ENCODE measurements at regions not wholly inside any gene's neighbourhood (a gene's known extent, or its start where the extent isn't known, plus 50 kb on each side); places are given as distances from the start of the nearest gene placed in this dataset.

DNA sequence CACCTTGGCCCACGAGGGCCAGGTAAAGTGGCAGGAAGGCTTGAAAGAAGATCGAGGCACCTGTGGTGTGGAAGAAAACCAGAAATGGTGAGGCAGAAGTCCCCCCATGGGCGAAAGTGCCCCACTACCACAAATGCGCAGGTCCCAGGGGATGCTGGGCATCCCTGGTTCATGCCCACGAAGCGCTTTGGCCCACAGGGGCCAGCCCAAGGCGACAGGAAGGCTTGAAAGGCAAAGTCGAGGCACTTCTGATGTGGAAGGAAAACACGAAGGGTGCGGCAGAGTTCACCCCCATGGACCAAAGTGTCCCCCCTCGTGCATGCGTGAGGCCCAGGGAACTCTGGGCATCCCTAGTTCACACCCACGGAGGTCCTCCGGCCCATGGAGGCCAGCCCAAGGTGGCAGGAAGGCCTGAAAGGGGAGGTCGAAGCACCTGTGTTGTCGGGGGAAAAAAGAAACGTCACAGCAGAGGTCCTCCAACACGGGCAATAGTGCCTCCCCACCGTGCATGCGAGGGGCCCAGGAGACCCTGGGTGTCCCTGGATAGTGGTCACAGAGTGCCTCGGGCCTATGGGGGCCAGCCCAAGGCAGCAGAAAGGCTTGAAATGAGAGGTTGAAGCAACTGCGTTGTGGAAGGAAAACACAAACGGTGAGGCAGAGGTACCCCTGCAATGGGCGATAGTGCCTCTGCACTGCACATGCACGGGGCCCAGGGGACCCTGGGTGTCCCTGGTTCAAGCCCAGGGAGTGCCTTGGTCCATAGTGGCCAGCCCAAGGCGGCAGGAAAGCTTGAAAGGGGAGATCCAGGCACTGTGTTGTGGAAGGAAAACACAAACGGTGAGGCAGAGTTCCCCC is 373.9 kb downstream of the ALG10 start:
- Mint-ChIP-seq H3K36me3 (peaks cover 0 to 5% (median 0%) of the 10 kb centered on the region in 3 donors), H3K9me3 (peaks cover 0 to 23% (median 8%) of the 10 kb centered on the region in 5 donors), H3K27me3 (no peaks in the 10 kb centered on the region), H3K4me1 (no peaks in the 10 kb centered on the region), H3K4me3 (no peak overlapping the region), H3K27ac (peak overlapping the region in 1 of 8 donors; percentile 14)
- ChIA-PET POLR2A (no interaction called here), CTCF (no interaction called here)
- no peak overlapping the region for H3K27ac ChIP-seq (ENCODE audit: low read depth, low read length)
- no peaks in the 10 kb centered on the region for H3K9me3 ChIP-seq (ENCODE audit: low read length)
- H3K4me3 ChIP-seq (ENCODE audit: low read length) = no peak overlapping the region
- DNase-seq = peak in 1 of 5 donors; percentile 32
- H3K4me1 ChIP-seq (ENCODE audit: insufficient read depth, low read length) = no peaks in the 10 kb centered on the region
- H3K36me3 ChIP-seq (ENCODE audit: insufficient read depth, low read length) = no peaks in the 10 kb centered on the region
- H3K27me3 ChIP-seq (ENCODE audit: insufficient read depth, low read length, poor library complexity, severe bottlenecking) = no peaks in the 10 kb centered on the region

DNA sequence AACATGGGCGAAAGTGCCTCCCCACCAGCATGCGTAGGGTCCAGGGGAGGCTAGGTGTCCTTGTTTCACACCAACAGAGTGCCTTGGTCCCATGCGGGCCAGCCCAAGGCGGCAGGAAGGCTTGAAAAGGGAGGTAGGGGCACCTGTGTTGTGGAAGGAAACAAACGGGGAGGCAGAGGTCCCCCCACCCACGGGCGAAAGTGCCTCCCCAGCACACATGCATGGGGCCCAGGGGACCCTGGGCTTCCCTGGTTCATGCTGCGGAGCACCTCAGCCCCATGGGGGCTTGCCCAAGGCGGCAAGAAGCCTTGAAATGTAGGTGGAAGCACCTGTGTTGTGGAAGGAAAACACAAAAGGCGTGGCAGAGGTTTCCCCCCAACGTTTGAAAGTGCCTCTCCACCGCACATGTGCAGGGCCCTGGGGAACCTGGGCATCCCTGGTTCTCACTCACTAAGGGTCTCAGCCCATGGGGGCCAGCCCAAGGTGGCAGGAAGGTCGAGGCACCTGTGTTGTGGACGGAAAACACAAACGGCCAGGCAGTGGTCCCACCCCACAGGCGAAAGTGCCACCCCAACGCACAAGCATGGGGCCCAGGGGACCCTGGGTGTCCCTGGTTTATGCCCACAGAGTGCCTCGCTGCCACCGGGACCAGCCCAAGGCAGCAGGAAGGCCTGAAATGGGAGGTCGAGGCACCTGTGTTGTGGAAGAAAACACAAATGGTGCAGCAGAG is 374.7 kb downstream of the ALG10 start:
- no peaks in the 10 kb centered on the region for H3K27me3 Mint-ChIP-seq
- Histone ChIP-seq H3K9me3 (ENCODE audit: low read length) (no peaks in the 10 kb centered on the region), H3K27me3 (ENCODE audit: insufficient read depth, low read length, poor library complexity, severe bottlenecking) (no peaks in the 10 kb centered on the region), H3K4me3 (ENCODE audit: low read length) (no peak overlapping the region), H3K27ac (ENCODE audit: low read depth, low read length) (no peak overlapping the region), H3K36me3 (ENCODE audit: insufficient read depth, low read length) (no peaks in the 10 kb centered on the region), H3K4me1 (ENCODE audit: insufficient read depth, low read length) (no peaks in the 10 kb centered on the region)
- no peak overlapping the region for H3K4me3 Mint-ChIP-seq
- DNase-seq = peak in 1 of 5 donors; percentile 36
- POLR2A ChIA-PET = no interaction called here
- H3K36me3 Mint-ChIP-seq = peaks cover 0 to 5% (median 0%) of the 10 kb centered on the region in 3 donors
- CTCF ChIA-PET = no interaction called here
- H3K9me3 Mint-ChIP-seq = peaks cover 0 to 23% (median 8%) of the 10 kb centered on the region in 5 donors
- H3K27ac Mint-ChIP-seq = no peak overlapping the region
- H3K4me1 Mint-ChIP-seq = no peaks in the 10 kb centered on the region

DNA sequence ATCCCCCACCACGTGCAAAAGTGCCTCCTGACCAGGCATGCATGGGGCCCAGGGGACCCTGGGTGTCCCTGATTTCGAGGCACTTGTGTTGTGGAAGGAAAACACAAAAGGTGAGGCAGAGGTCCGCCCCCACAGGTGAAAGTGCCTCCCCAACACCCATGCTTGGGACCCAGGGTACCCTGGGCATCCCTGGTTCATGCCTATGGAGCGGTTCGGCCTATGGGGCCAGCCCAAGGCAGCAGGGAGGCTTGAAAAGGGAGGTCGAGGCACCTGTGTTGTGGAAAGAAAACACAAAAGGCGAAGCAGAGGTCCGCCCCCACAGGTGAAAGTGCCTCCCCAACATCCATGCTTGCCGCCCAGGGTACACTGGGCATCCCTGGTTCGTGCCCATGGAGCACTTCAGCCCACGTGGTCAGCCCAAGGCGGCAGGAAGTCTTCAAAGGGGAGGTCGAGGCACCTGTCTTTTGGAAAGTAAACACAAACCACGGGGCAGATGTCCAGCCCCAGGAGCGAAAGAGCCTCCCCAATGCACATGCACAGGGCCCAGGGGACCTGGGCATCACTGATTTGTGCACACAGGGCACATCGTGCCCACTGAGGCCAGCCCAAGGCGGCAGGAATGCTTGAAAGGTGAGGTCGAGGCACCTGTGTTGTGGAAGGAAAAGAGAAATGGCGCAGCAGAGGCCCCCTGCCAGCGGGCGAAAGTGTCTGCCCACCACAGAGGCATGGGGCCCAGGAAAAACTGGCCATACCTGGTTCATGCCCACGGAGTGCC is 375.5 kb downstream of the ALG10 start:
- Mint-ChIP-seq H3K4me3 (no peak overlapping the region), H3K27ac (no peak overlapping the region), H3K9me3 (peaks cover 4 to 30% (median 15%) of the 10 kb centered on the region in 5 donors), H3K36me3 (peaks cover 0 to 5% (median 0%) of the 10 kb centered on the region in 3 donors), H3K27me3 (no peaks in the 10 kb centered on the region), H3K4me1 (no peaks in the 10 kb centered on the region)
- Histone ChIP-seq H3K9me3 (ENCODE audit: low read length) (no peaks in the 10 kb centered on the region), H3K4me1 (ENCODE audit: insufficient read depth, low read length) (no peaks in the 10 kb centered on the region), H3K27me3 (ENCODE audit: insufficient read depth, low read length, poor library complexity, severe bottlenecking) (no peaks in the 10 kb centered on the region), H3K4me3 (ENCODE audit: low read length) (no peak overlapping the region), H3K27ac (ENCODE audit: low read depth, low read length) (no peak overlapping the region), H3K36me3 (ENCODE audit: insufficient read depth, low read length) (no peaks in the 10 kb centered on the region)
- CTCF ChIA-PET = no interaction called here
- DNase-seq = peak in 2 of 5 donors; percentile 0 to 44
- POLR2A ChIA-PET = no interaction called here

DNA sequence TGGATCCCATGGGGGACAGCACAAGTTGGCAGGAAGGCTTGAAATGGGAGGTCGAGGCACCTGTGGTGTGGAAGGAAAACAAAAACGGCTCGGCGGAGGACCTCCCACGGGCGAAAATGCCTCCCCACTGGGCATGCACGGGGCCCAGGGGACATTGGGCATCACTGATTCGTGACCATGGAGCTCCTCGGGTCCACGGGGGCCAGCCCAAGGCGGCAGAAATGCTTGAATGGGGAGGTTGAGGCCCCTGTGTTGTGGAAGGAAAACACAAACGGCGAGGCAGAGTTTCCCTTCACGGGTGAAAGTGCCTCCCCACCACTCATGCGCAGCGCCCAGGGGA is 376.0 kb downstream of the ALG10 start:
- Histone ChIP-seq H3K36me3 (ENCODE audit: insufficient read depth, low read length) (no peaks in the 10 kb centered on the region), H3K27me3 (ENCODE audit: insufficient read depth, low read length, poor library complexity, severe bottlenecking) (no peaks in the 10 kb centered on the region), H3K4me3 (ENCODE audit: low read length) (no peak overlapping the region), H3K27ac (ENCODE audit: low read depth, low read length) (no peak overlapping the region), H3K9me3 (ENCODE audit: low read length) (no peaks in the 10 kb centered on the region), H3K4me1 (ENCODE audit: insufficient read depth, low read length) (no peaks in the 10 kb centered on the region)
- DNase-seq = peak in 1 of 5 donors; percentile 0
- H3K27me3 Mint-ChIP-seq = no peaks in the 10 kb centered on the region
- ChIA-PET POLR2A (no interaction called here), CTCF (no interaction called here)
- peaks cover 0 to 5% (median 0%) of the 10 kb centered on the region in 3 donors for H3K36me3 Mint-ChIP-seq
- H3K9me3 Mint-ChIP-seq = peaks cover 4 to 31% (median 21%) of the 10 kb centered on the region in 5 donors
- H3K27ac Mint-ChIP-seq = no peak overlapping the region
- no peak overlapping the region for H3K4me3 Mint-ChIP-seq
- no peaks in the 10 kb centered on the region for H3K4me1 Mint-ChIP-seq

DNA sequence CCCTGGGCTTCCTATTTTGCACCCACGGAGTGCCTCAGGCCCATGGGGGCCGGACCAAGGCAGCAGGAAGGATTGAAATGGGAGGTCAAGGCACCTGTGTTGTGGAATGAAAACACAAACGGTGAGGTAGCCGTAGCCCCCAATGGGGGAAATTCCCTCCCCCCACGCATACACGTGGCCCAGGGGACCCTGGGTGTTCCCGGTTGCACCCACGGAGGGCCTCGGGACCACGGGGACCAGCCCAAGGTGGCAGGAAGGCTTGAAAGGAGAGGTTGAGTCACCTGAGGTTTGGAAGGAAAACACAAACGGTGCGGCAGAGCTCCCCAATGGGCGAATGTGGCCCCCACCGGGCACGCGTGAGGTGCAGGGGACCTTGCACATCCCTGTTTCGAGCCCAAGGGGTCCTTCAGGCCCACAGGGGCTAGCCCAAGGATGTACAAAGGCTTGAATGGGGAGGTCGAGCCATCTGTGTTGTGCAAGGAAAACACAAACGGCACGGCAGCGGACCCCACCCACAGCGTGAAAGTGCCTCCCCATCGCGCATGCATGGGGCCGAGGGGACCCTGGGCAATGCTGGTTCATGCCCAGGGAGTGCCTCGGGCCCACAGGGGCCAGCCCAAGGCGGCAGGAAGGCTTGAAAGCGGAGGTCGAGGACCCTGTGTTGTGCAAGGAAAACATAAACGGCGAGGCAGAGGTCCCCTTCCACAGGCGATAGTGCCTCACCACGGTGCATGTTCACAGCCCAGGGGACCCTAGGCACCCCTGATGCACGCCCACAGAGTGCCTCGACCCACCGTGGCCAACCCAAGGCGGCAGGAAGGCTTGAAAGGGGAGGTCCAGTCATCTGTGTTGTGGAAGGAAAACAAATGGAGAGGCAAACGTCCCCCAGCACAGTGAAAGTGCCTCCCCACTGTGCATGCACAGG is 376.7 kb downstream of the ALG10 start:
- Histone ChIP-seq H3K27ac (ENCODE audit: low read depth, low read length) (no peak overlapping the region), H3K4me1 (ENCODE audit: insufficient read depth, low read length) (no peaks in the 10 kb centered on the region), H3K4me3 (ENCODE audit: low read length) (no peak overlapping the region), H3K27me3 (ENCODE audit: insufficient read depth, low read length, poor library complexity, severe bottlenecking) (no peaks in the 10 kb centered on the region), H3K9me3 (ENCODE audit: low read length) (no peaks in the 10 kb centered on the region), H3K36me3 (ENCODE audit: insufficient read depth, low read length) (no peaks in the 10 kb centered on the region)
- POLR2A ChIA-PET = no interaction called here
- Mint-ChIP-seq H3K4me3 (no peak overlapping the region), H3K36me3 (peaks cover 0 to 5% (median 0%) of the 10 kb centered on the region in 3 donors), H3K9me3 (peaks cover 4 to 34% (median 24%) of the 10 kb centered on the region in 5 donors), H3K27ac (no peak overlapping the region), H3K4me1 (no peaks in the 10 kb centered on the region), H3K27me3 (no peaks in the 10 kb centered on the region)
- DNase-seq = peak in 3 of 5 donors; percentile 0 to 25 (median 1)
- CTCF ChIA-PET = no interaction called here

DNA sequence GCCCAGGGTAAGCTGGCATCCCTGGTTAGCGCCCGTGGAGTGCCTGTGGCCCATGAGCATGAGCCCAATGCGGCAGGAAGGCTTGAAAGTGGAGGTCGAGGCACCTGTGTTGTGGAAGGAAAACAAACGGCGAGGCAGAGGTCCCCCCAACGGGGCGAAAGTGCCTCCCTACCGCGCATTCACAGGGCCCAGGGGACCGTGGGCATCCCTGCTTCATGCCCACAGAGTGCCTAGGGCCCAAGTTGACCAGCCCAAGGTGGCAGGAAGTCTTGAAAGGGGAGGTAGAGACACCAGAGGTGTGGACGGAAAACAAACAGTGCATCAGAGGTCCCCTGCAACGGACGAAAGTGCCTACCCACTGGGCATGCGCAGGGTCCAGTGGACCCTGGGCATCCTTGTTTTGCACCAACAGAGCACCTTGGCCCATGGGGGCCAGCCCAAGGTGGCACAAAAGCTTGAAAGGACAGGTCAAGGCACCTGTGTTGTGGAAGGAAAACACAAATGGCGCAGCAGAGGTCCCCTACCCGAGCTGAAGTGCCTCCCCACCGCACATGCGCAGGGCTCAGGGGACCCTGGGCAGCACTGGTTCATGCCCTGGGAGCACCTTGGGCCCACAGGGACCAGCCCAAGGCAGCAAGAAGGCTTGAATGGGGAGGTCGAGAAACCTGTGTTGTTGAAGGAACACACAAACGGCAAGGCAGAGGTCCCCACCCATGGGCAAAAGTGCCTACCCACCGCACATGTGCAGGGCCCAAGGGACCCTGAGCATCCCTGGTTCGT is 377.5 kb downstream of the ALG10 start:
- Histone ChIP-seq H3K27ac (ENCODE audit: low read depth, low read length) (no peak overlapping the region), H3K27me3 (ENCODE audit: insufficient read depth, low read length, poor library complexity, severe bottlenecking) (no peaks in the 10 kb centered on the region), H3K4me1 (ENCODE audit: insufficient read depth, low read length) (no peaks in the 10 kb centered on the region), H3K36me3 (ENCODE audit: insufficient read depth, low read length) (no peaks in the 10 kb centered on the region), H3K9me3 (ENCODE audit: low read length) (no peaks in the 10 kb centered on the region), H3K4me3 (ENCODE audit: low read length) (no peak overlapping the region)
- Mint-ChIP-seq H3K27me3 (no peaks in the 10 kb centered on the region), H3K9me3 (peaks cover 8 to 39% (median 25%) of the 10 kb centered on the region in 5 donors), H3K4me3 (no peak overlapping the region), H3K27ac (no peak overlapping the region), H3K4me1 (no peaks in the 10 kb centered on the region), H3K36me3 (peaks cover 0 to 5% (median 0%) of the 10 kb centered on the region in 3 donors)
- peak in 1 of 5 donors; percentile 27 for DNase-seq
- POLR2A ChIA-PET = no interaction called here
- CTCF ChIA-PET = no interaction called here

DNA sequence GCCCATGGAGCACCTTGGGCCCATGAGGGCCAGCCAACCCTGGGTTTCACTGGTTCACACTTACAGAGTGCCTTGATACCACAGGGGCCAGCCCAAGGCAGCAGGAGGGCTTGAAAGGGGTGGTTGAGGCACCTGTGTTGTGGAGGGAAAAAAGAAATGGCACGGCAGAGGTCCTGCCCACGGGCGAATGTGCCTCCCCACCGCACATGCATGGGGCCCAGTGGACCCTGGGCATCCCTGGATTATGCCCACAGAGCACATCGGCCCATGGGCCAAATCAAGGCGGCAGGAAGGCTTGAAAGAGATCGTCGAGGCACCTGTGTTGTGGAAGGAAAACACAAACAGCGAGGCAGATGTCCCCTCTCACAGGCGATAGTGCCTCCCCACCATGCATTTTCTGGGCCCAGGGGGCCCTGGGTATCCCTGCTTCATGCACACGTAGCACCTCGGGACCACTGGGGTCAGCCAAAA is 378.1 kb downstream of the ALG10 start:
- Histone ChIP-seq H3K27me3 (ENCODE audit: insufficient read depth, low read length, poor library complexity, severe bottlenecking) (no peaks in the 10 kb centered on the region), H3K9me3 (ENCODE audit: low read length) (no peaks in the 10 kb centered on the region), H3K4me3 (ENCODE audit: low read length) (no peak overlapping the region), H3K36me3 (ENCODE audit: insufficient read depth, low read length) (no peaks in the 10 kb centered on the region), H3K27ac (ENCODE audit: low read depth, low read length) (no peak overlapping the region), H3K4me1 (ENCODE audit: insufficient read depth, low read length) (no peaks in the 10 kb centered on the region)
- H3K27ac Mint-ChIP-seq = no peak overlapping the region
- H3K4me3 Mint-ChIP-seq = no peak overlapping the region
- CTCF ChIA-PET = no interaction called here
- H3K27me3 Mint-ChIP-seq = no peaks in the 10 kb centered on the region
- POLR2A ChIA-PET = no interaction called here
- H3K36me3 Mint-ChIP-seq = peaks cover 0 to 5% (median 0%) of the 10 kb centered on the region in 3 donors
- DNase-seq = peak in 1 of 5 donors; percentile 32
- no peaks in the 10 kb centered on the region for H3K4me1 Mint-ChIP-seq
- peaks cover 12 to 44% (median 25%) of the 10 kb centered on the region in 5 donors for H3K9me3 Mint-ChIP-seq

Data from CD8-positive, alpha-beta memory T cell (primary cell).